SK-N-DZ (cell line): ENCODE measurements at regions not wholly inside any gene's neighbourhood (a gene's known extent, or its start where the extent isn't known, plus 50 kb on each side); places are given as distances from the start of the nearest gene placed in this dataset.

ENCODE experiments used
- DNase-seq: peaks from one replicate; pipeline ENCODE4 v3.0.0-alpha.2; 2015; ENCODE audit warnings: low spot score

DNA sequence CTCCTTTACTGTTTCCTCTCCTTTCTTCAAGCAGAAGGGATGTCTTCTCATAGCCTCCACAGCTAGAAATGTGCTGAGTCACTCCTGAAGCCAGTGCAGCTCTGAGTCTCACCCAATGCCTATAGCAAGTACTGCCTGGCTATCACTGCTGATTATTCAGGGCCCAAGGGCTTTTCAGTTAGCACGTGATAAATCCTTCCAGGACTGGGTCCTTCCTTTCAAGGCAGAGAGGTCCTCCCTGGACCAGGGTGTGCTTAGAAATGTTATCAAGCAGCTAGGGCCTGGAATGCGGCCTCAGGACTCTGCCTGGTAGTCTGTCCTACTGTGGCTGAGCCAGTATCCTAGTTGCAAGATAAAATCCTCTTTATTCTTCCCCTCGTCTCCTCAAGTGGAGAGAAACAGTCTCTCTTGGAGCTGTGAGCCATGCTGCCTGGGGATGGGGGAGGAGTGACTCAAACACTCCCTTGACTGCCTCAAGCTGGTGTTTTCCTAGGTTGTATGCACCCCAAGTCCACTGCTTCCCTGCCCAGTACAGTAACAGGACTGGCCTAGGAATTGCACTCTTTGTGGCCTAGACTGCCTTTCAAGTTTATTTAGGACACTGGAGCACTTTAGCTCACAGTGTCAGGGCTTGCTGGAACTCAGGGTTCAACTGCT, 198.7 kb upstream of the SERP2 start:
- DNase-seq: no peak

DNA sequence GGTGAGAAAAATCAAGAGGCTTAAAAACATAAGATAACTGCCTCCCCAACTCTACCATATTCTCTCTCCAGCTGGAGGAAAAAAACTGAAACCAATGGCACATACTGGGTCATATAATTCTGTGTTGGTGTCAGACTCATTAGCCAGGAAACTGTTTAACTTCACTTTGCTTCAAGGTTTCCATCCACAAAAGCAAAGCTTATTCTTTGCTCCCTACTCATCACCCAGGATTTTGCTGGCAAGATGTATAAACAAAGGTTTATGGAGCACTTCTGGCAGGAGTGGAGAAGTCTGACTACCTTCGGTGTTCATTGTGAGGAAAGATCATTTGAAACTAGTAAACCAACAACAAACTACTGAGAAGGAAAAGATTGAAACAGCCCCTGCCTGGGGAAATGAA, 197.5 kb upstream of the SERP2 start:
- no peak for DNase-seq

DNA sequence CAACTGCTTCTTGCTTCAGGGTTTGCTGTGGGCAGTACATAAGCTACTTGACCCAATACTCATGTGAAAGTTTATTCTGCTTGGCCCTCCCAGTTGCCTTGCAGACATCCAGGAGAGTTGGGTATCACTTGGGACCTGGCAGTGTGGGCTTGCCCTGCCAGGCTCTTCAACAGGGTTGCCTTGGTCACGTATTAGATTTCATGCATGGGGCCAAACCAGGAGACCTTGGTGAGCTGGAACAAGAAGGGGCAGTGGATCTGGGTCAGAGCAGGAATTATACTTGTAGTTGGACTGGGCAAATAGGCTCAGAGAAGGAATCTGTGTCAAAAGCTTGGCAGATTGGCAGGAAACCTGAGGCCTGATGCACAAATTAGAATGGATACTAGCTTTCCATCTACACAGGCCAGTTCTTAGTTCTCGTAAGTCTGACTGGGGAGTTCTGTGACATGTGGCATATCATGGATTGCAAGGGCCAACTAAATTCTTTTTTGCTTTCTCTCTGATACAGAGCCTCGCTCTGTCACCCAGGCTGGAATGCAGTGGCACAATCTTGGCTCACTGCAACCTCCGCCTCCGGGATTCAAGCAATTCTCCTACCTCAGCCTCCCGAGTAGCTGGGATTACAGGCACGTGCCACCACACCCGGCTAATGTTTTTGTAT, 192.6 kb upstream of the SERP2 start:
- DNase-seq: no peak

DNA sequence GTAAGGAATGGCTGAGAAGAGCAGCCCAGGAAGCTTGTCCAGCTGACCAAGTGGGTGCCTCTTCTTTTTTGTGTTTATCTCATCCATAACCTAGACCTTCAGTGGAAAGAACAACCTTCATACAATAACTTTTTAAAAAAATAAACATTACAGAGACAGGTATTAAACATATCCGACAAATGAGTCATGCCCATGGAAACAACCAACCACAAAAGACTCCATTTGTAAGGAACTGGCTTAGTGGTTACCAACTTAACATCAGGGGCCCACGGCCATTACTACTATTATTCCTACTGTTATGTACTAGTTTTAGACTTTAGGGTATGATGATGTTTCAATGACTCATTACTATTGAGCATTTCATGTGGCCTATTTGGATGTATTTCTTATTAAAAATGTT, 191.7 kb upstream of the SERP2 start:
- DNase-seq: no peak

DNA sequence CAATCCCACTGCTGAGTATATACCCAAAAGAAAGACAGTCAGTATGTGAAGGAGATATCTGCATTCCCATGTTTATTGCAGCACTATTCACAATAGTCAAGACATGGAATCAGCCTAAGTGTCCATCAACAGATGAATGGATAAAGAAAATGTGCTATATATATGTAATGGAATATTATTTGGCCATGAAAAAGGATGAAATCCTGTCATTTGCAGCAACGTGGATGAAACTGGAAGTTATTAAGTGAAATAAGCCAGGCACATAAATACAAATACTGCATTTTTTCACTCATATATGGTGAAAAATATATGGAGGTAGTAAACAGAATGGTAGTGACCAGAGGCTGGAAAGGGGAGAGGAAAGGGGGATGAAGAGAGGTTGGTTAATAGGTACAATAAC, 188.9 kb upstream of the SERP2 start:
- DNase-seq: no peak

DNA sequence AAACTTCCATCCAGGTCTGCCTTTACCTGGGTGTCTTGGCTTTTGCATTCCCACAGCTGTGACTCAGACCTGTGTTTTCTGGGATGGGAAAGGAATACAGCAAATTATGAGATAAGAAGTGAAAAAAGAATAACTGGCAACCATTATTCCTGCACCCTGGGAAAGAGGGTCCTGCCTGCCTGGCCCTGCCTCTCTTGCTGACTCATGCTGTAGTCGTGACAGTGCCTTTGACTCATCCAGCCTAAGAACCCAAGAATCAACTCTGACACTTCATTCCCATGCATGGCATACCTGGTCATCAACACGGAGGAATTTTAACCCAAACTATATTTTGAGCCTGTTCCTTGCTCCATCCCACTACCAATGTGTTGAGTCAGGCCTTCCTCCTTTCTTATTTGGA, 185.4 kb upstream of the SERP2 start:
- DNase-seq: no peak

DNA sequence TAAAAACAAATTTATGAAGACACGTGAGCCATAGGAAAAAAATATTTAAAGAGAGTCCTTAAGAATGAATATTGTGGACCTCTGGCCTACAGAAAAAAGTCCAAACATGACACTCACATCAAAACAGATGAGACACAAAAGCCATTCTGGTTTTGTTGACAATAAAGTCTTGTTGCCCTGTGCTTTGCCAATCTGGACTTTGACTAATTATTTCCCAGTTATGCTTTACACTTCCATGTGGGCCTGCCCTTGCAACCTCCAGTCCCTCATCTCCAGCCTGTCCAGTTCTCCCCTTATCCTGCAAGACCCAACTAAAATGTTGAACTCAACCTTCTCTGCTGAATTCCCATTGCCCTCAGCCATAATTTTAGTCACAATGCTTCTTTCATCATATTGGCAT, 184.5 kb upstream of the SERP2 start:
- no peak for DNase-seq

DNA sequence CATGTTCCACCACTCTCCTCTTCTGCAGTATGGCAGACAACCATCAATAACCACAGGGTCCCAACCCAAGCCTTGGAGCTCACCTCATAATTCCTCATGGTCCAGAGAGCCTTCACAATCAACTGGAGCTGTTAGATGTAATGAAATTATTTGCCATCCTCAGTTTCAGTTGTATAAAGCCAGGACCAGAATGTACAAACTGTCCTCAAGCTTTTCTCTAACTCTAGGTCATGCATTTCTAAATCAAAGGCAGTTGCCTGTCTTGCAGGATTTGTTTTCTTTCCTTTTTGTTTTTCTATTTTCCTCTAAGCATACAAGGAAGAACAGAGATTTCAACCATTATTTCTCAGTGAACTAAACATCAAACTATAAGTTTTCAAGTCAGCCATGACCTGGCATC, 182.5 kb upstream of the SERP2 start:
- no peak for DNase-seq

DNA sequence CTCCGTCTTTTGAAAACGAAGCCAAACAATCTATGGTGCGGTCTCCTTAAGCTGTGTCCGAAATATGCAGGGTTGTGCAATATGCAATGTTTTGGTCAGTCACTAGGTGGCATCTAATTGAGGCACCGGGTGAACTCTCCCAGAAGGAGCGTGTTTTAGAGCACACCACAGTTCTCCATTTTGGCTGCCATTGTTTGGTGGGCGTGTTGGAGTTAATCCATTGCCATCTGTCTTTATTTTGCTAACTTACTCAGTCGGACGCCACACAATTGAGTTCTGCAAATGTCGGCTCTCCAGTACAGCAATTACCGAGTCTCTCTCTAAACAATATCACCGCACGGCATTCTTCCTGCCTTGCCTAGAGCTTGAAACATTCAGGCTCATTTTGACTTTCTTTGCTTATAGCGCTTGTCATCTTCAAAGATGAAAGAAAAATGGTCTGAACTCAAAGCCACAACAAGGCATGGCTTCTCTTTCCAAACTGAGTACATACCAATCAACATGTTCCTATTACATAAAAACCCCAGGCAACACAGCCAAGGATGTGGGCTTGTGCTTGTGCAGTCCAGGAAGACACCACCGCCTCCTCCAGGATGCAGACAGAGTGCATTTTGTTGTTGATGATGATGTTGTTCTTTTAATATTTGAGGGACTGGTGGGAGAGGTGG, 182.0 kb upstream of the SERP2 start:
- peak; percentile 73 for DNase-seq

DNA sequence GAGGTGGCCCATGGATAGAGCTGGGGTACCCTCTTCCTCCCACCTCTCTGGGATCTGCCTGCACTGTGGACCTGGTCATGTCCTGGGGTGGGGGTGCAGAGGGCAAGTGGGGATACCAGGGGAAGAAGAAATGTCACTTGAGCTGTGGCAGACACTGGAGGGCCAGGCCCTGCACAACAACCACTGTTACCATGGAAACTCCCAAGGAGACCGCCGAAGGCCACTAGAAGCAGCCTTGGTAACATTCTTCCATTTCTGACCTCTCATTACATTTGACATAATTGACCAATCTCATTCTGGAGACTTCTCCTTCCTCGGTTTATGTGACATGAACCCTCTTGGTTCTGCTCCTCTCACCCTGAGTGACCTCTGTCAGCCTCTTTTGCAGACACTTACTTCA, 179.9 kb upstream of the SERP2 start:
- DNase-seq: no peak

DNA sequence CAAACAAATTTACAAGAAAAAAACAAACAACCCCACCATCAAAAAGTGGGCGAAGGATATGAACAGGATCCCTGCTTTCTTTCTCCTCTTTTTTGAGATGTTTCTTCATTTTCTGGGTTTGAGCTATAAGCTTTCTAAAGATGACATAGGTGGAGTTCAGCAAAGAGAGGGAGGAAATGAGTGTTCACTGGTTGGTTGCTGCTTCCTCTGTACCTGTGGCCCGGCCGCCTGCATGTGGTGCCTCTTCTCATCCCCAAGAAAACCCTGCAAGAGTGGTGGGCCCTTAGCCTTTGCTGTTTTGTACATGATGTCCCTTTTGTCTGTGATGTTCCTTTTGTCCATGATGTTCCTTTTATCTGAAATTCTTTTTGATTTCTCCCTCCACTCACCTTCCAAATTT, 178.4 kb upstream of the SERP2 start:
- no peak for DNase-seq

DNA sequence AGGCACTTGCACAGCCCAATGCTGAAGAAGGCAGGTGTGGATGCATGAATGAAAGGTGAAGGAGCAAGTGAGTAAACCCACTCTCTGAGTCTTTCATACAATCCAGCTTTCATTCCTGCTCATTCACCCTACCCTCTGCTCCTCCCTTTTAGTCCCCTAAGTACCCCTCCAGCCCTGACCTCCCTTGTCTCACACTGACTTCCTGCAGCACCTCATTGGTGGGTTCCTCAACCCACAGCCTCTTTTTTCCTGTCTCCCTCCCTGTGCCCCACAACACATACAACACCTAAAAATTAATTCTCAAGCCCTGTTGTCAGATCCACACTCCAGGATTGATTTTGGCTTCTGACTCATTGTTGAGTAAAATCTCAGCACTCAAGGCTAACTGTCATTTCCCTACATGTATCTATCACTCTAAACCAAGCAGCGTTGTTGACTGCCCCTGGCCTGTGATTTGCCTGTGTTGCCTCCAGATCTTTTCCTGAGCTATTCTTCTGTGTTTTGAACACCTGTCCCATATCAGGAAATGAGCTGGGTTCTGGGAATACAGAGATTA, 177.3 kb upstream of the SERP2 start:
- DNase-seq: no peak

DNA sequence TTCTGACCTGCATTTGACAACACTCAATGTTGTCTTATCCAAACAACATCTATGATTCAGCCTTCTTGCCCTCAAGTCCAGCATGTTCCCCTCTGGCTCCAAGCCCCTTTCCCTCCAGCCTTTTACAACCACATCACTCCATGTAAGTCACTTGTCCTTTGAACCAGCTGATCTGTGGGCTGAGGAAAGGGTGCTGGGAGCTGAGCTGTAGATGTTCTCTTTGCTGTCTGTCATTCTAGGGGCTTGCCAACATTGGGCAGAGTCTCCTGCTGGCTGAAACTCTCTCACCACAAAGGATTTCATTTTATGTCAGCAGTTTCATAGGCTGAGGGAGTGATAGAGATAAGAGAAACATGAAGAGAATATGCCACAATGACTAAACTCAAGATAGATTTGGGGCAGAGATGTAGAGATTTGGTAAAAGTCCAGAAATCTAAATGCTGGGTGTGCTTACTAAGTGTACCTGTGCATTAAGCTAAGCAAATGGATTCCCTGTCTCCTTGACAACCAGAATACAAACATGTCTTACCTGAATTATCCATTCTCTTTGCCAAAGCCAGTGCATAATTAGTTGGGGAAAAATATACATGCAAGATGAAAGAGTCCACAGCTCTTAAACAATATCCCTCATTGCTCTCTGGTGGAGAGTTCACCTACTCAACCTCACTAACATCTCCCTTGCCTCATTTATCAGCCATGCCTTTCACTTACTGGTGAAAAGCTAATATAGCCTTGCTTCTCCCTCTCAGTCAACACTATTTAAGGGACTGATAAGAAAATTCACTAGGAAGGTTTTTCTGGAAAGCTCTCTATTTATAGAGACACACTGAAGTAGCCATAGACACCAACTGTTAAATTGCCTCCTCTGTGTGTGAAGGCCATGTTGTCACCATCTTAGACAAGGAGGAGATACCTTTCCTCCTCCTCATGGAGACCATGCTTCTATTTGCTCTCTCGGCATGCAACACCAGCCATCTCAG, 175.5 kb upstream of the SERP2 start:
- DNase-seq: no peak

DNA sequence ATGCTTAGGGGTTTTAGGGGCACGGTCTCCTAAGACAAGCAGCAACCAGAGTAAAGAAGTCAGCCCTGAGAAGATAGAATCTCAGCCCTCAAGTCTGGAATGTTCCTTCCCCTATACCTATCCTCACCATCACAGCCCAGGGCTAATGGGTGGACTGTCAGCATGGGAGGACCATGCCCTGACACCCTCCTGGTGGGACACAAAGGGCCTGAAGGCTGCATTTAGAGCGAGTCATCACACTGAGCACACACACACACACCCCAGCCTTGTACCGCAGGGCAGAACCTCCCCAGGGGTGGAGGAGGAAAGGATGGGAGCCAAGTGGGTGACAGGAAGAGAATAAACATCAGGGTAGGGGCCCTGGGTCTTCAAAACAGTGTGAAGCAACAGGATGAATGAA, 174.8 kb upstream of the SERP2 start:
- no peak for DNase-seq

DNA sequence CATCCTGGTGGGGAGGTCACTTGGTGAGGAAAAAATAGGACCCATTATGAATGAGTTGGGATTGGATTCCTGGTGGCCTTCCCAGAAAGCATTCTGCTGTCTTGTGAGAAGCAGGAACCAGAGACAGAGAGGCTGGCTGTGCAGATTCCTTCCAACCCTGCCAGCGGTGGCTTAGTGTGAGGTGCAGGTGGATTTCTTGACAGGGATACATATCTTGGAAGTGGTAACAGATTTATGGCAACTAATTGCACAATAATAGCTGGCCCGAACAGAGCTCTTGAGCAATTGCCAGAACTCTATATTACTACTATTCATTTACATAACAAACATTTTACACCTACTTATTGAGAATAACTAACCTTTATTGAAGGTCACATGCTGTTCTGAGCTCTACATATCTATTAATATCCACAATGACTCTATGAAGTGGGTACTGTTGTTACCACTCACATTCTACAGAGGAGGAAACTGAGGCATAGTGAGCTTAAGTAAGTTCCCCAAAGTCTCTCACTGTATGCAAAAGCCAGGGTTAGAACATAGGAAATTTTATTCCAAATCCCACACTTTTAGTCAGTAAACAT, 173.9 kb upstream of the SERP2 start:
- DNase-seq: no peak

DNA sequence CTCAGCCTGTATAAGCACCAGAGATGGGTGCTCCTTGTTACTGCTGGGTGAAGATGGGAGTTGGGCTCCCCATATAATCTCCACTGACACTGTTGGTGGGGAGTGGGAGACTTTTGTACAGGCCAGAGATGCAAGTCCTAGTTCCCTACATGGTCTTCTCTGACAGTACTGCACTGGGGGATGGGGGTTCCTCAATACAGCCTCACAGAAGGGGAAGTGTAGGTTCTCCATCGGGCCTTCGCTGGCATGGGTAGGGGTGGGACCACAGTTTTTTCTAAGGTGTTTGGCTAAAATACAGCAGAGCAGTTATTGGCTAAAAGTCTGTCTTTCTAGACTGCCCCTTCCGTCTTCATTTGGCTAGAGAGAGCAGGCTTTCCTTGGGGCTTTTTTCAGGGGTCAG, 167.2 kb upstream of the SERP2 start:
- no peak for DNase-seq

DNA sequence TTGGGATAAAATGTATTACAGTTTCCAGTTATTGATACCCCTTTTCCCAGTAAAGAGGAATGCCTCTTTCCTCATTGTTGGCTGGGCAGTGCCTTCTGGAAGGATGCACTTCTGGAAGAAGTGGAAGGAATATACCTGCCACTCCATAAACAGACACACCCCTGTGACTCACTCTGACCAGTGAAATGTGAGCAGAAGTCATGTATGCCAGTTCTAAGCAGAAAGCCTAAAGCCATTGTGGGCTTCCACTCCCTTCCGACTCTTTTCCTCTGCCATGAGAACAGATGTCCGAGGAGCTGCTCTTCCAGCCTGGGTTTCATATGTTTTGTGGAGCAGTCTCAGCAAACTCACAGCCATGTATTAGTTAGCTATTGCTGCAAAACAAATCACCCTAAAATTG, 166.1 kb upstream of the SERP2 start:
- DNase-seq: no peak

DNA sequence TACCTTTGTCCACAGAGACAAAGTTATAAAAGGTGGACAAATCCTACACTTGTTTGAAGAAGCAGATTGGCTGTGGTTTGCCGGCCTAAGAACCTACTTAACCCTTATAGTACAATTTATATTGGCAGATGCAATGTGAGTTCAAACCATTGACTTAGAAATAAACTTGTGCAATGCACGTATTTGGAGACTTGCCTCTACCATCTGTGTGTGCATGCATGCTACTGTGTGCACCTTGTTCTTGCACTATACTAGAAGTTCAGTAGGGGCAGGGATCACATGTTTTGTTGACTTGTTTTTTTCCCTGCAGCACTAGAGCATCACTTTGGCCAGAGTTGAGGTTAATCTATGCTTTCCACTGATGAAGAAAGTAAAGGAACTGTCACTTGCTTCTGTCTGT, 163.1 kb upstream of the SERP2 start:
- no peak for DNase-seq

DNA sequence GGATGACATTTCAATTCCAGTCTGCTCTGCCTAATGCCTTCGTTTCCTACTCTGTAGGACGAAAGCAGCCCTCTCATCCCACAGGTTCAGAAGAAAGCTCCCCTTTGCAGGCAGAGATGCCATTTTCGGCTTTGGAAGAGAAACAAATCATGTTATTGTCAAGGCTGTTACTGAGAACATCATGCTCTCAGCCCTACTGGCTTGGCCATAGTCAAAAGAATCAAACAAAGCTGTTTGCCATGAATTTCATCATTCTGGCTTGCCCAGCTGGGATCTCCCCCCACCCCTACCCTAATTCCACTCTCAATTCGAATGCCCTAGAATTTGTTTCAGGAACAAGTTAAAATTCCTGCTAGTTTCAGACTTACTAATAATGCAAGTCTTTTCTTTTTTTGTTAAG, 162.3 kb upstream of the SERP2 start:
- no peak for DNase-seq

DNA sequence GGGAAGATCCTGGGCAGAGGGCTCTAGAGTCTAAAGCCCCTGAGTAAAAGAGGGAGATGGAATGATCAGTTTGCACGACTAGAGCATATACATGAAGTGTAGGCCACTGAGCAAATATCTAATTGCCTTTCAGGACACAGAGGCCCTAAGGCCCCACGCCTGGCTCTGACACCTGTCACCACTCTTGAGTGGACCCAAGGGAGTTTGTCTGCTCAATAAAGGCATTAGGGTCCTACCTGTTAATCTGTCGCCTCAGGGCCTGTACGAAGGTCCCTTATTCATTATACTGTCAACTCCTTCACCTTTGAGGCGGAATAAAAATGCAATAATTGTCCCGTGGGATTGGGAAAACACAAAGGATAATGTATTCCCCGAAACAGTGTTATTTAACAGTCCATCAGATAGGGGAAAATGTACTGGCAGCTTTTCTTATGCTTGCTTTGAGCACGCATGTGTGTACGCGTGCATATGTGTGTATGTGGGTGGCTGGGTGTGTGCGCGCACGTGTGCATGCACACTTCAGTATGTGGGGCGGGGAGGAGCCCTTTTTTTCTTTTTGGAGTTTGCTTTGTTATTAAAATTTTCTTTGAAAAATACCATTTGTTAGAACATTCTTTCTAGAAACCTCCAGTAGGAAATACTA, 161.8 kb upstream of the SERP2 start:
- DNase-seq: no peak
